HG03378 (cell line): ENCODE measurements at regions not wholly inside any gene's neighbourhood (a gene's known extent, or its start where the extent isn't known, plus 50 kb on each side); places are given as distances from the start of the nearest gene placed in this dataset.

Experiments used
- ATAC-seq: cut with Tn5 transposase; IDR thresholded peaks from one replicate; pipeline ENCODE4 v1.9.1; 2021; ENCODE audit warnings: mild to moderate bottlenecking, moderate library complexity; ENCODE audit not compliant: unreplicated experiment

- ATAC-seq, result no peak
Observed at GRCh38 chrX:9087271-9088040, 53.5 kb upstream of the FAM9B start.

GRCh38 chrX:9088896-9089295, 55.0 kb upstream of the FAM9B start:
- no peak for ATAC-seq

- no peak for ATAC-seq
Observed at GRCh38 chrX:9090766-9091165, 56.8 kb upstream of the FAM9B start.

GRCh38 chrX:9091258-9091657, 57.3 kb upstream of the FAM9B start:
- ATAC-seq, result no peak

- ATAC-seq, result no peak
Observed at GRCh38 chrX:9102956-9103355, 69.0 kb upstream of the FAM9B start.

GRCh38 chrX:9108054-9108453, 74.1 kb upstream of the FAM9B start:
- no peak for ATAC-seq

- no peak for ATAC-seq
Observed at GRCh38 chrX:9110808-9111207, 76.9 kb upstream of the FAM9B start.

- ATAC-seq, result no peak
Observed at GRCh38 chrX:9114245-9114644, 80.3 kb upstream of the FAM9B start.

- ATAC-seq, result no peak
Observed at GRCh38 chrX:9117851-9118250, 83.9 kb upstream of the FAM9B start.

GRCh38 chrX:9122519-9123245, 88.8 kb upstream of the FAM9B start:
- no peak for ATAC-seq

- no peak for ATAC-seq
Observed at GRCh38 chrX:9127986-9128385, 94.1 kb upstream of the FAM9B start.

- no peak for ATAC-seq
Observed at GRCh38 chrX:9130031-9130430, 96.1 kb upstream of the FAM9B start.

GRCh38 chrX:9131066-9131465, 97.1 kb upstream of the FAM9B start:
- no peak for ATAC-seq

- ATAC-seq, result no peak
Observed at GRCh38 chrX:9132036-9132638, 98.2 kb upstream of the FAM9B start.

- no peak for ATAC-seq
Observed at GRCh38 chrX:9133426-9133825, 99.5 kb upstream of the FAM9B start.

- no peak for ATAC-seq
Observed at GRCh38 chrX:9134366-9134765, 100.4 kb upstream of the FAM9B start.

- ATAC-seq, result no peak
Observed at GRCh38 chrX:9135901-9136510, 102.1 kb upstream of the FAM9B start.

- ATAC-seq, result no peak
Observed at GRCh38 chrX:9137152-9137551, 103.2 kb upstream of the FAM9B start.

GRCh38 chrX:9141496-9141895, 107.6 kb upstream of the FAM9B start:
- ATAC-seq, result no peak

GRCh38 chrX:9144701-9145241, 110.8 kb upstream of the FAM9B start:
- ATAC-seq, result no peak

GRCh38 chrX:9146657-9147056, 112.7 kb upstream of the FAM9B start:
- no peak for ATAC-seq
